Ishikawa (cell line): ENCODE measurements at regions not wholly inside any gene's neighbourhood (a gene's known extent, or its start where the extent isn't known, plus 50 kb on each side); places are given as distances from the start of the nearest gene placed in this dataset.
"Not testable (repeated sequence)": the region's sequence is repeated elsewhere in the genome, so short reads cannot be mapped to it uniquely, and the experiment has no call there.

Experiments used
- CEBPB ChIP-seq: IDR thresholded peaks from 2 replicates; pipeline ENCODE4 v1.6.1; 2012
- CREB1 ChIP-seq: IDR thresholded peaks from 2 replicates; pipeline ENCODE4 v1.6.1; 2012; ENCODE audit warnings: low read depth
- EGR1 ChIP-seq: IDR thresholded peaks from 2 replicates; pipeline ENCODE4 v1.6.1; 2012
- EP300 ChIP-seq: IDR thresholded peaks from 2 replicates; pipeline ENCODE4 v1.6.1; 2012; ENCODE audit warnings: borderline replicate concordance
- FOXM1 ChIP-seq: IDR thresholded peaks from 2 replicates; pipeline ENCODE4 v1.6.1; 2012; ENCODE audit warnings: low read depth, borderline replicate concordance
- NFIC ChIP-seq: IDR thresholded peaks from 2 replicates; pipeline ENCODE4 v1.6.1; 2012
- TAF1 ChIP-seq: IDR thresholded peaks from 2 replicates; pipeline ENCODE4 v1.6.1; 2012; ENCODE audit warnings: low read depth, mild to moderate bottlenecking
- TCF12 ChIP-seq: IDR thresholded peaks from 2 replicates; pipeline ENCODE4 v1.6.1; 2012; ENCODE audit warnings: low read depth
- TEAD4 ChIP-seq: IDR thresholded peaks from 2 replicates; pipeline ENCODE4 v1.6.1; 2012
- YY1 ChIP-seq: IDR thresholded peaks from 2 replicates; pipeline ENCODE4 v1.6.1; 2012; ENCODE audit warnings: low read depth
- ZBTB7A ChIP-seq: IDR thresholded peaks from 2 replicates; pipeline ENCODE4 v1.6.1; 2012; ENCODE audit warnings: low read depth
- TF ChIP-seq, protein P1 (sequence below): IDR thresholded peaks from 2 replicates; pipeline ENCODE4 v1.6.1; 2012
- TF ChIP-seq, protein P2 (sequence below): IDR thresholded peaks from 2 replicates; pipeline ENCODE4 v1.6.1; 2012; ENCODE audit warnings: low read depth, mild to moderate bottlenecking
- TF ChIP-seq, protein P3 (sequence below): IDR thresholded peaks from 2 replicates; pipeline ENCODE4 v1.6.1; 2012

DNA sequence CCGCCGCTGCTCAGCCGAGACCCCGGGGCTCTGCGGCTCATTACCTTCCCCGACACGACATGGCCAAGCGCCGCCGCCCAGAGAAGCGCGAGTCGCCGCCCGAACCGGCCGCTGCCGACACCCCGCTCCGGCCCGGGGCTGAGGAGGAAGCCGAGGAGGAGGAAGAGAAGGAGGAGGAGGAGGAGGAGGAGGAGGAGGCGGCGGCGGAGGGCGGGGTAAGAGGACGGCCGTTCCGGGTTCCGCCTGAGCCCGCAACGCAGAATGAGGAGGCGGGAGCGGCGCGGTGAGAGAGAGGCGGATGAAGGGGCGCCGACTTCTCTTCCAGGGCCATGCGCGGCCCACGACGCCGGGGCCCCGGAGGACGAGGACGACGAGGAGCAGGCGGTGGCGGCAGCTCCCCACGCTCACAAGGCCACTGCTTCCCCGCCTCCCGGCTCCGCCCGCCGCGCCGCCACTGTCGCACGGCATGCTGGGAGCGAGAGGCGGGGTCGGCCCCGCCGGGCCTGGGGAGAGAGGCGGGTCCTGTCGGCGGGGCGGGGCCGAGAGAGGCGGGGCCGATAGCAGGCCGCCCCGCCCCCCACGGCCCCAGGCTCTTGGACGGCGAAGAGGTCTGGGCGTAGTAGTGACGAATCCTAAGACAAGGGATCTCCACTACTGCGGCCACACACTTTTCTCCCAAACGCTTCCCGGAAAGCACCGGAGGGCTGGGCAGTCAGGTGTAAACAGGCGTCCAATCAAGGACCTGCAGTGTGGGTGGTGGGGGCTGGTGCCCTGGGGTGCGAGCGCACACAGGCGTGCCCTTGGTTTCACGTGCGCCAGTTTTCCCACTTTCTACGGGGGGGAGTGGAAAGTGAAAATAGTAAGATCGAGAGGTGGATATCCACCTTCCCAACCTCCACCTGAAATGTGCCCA is 67.9 kb upstream of the SPN start:
- TF ChIP-seq, protein P1, sequence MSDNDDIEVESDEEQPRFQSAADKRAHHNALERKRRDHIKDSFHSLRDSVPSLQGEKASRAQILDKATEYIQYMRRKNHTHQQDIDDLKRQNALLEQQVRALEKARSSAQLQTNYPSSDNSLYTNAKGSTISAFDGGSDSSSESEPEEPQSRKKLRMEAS, result peak; percentile 84
- not testable (repeated sequence) for TF ChIP-seq FOXM1, CREB1, ZBTB7A, CEBPB, NFIC, TCF12, YY1, TEAD4
- TF ChIP-seq EGR1 (peak; percentile 71), TAF1 (peak; percentile 46; the same call in 1 of the 2 replicates), EP300 (peak; percentile 44; the same call in 1 of the 2 replicates)
- TF ChIP-seq, protein P2, sequence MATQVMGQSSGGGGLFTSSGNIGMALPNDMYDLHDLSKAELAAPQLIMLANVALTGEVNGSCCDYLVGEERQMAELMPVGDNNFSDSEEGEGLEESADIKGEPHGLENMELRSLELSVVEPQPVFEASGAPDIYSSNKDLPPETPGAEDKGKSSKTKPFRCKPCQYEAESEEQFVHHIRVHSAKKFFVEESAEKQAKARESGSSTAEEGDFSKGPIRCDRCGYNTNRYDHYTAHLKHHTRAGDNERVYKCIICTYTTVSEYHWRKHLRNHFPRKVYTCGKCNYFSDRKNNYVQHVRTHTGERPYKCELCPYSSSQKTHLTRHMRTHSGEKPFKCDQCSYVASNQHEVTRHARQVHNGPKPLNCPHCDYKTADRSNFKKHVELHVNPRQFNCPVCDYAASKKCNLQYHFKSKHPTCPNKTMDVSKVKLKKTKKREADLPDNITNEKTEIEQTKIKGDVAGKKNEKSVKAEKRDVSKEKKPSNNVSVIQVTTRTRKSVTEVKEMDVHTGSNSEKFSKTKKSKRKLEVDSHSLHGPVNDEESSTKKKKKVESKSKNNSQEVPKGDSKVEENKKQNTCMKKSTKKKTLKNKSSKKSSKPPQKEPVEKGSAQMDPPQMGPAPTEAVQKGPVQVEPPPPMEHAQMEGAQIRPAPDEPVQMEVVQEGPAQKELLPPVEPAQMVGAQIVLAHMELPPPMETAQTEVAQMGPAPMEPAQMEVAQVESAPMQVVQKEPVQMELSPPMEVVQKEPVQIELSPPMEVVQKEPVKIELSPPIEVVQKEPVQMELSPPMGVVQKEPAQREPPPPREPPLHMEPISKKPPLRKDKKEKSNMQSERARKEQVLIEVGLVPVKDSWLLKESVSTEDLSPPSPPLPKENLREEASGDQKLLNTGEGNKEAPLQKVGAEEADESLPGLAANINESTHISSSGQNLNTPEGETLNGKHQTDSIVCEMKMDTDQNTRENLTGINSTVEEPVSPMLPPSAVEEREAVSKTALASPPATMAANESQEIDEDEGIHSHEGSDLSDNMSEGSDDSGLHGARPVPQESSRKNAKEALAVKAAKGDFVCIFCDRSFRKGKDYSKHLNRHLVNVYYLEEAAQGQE, result not testable (repeated sequence)
- TF ChIP-seq, protein P3, sequence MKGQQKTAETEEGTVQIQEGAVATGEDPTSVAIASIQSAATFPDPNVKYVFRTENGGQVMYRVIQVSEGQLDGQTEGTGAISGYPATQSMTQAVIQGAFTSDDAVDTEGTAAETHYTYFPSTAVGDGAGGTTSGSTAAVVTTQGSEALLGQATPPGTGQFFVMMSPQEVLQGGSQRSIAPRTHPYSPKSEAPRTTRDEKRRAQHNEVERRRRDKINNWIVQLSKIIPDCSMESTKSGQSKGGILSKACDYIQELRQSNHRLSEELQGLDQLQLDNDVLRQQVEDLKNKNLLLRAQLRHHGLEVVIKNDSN, result peak; percentile 80
